OCI-LY1 (cell line): ENCODE measurements at regions not wholly inside any gene's neighbourhood (a gene's known extent, or its start where the extent isn't known, plus 50 kb on each side); places are given as distances from the start of the nearest gene placed in this dataset.

Experiments used
- CTCF ChIP-seq: fragments of 200-600 bp; sonication (generic), shearing (Covaris generic); IDR thresholded peaks from 2 replicates; pipeline ENCODE4 v1.5.1; 2017; ENCODE audit warnings: mild to moderate bottlenecking, antibody characterized with exemption, low read length, moderate library complexity, mixed read lengths
- EZH2 ChIP-seq: fragments of 200-600 bp; sonication (generic), shearing (Covaris generic); IDR thresholded peaks from 2 replicates; pipeline ENCODE4 v1.8.0; 2017; ENCODE audit warnings: borderline replicate concordance, mixed run types, mild to moderate bottlenecking, antibody characterized with exemption, low read length, moderate library complexity, mixed read lengths

- TF ChIP-seq CTCF = no peak
- no peak for TF ChIP-seq EZH2
Observed at GRCh38 chr1:106677721-106678120, 378.8 kb upstream of the PRMT6 start.
